SU-DHL-6 (cell line): ENCODE measurements at regions not wholly inside any gene's neighbourhood (a gene's known extent, or its start where the extent isn't known, plus 50 kb on each side); places are given as distances from the start of the nearest gene placed in this dataset.

Experiments
- H2AFZ ChIP-seq: fragments of 200-600 bp; sonication (generic); 2 replicates; pipeline ENCODE4 v1.6.1; 2014; ENCODE audit warnings: low read depth, mild to moderate bottlenecking, moderate library complexity, mixed read lengths, antibody characterized with exemption, low read length; ENCODE audit not compliant: severe bottlenecking
- H3F3A ChIP-seq: fragments of 200-600 bp; shearing (Covaris generic); 2 replicates; pipeline ENCODE4 v1.6.0; 2016; ENCODE audit warnings: antibody characterized with exemption, mild to moderate bottlenecking; ENCODE audit not compliant: insufficient read depth
- H3K27ac ChIP-seq: fragments of 200-600 bp; sonication (generic); 2 replicates; pipeline ENCODE4 v1.5.1; 2016; ENCODE audit warnings: low read depth, mild to moderate bottlenecking, low read length, moderate library complexity, mixed read lengths
- H3K27me3 ChIP-seq: fragments of 200-600 bp; sonication (generic), shearing (Covaris generic); 2 replicates; pipeline ENCODE4 v1.6.0; 2014; ENCODE audit warnings: mild to moderate bottlenecking, low read length
- H3K36me3 ChIP-seq: fragments of 200-600 bp; sonication (generic); 2 replicates; pipeline ENCODE4 v1.6.1; 2014; ENCODE audit warnings: mild to moderate bottlenecking, low read length, mixed read lengths
- H3K4me2 ChIP-seq: fragments of 300-600, 200-600 bp; shearing (Covaris generic), sonication (generic); 2 replicates; pipeline ENCODE4 v1.6.0; 2014; ENCODE audit warnings: low read length, low read depth, mild to moderate bottlenecking; ENCODE audit not compliant: poor library complexity, severe bottlenecking
- H3K4me3 ChIP-seq: fragments of 200-600 bp; sonication (generic); 2 replicates; pipeline ENCODE4 v1.5.1; 2014; ENCODE audit warnings: antibody characterized with exemption, low read length, mild to moderate bottlenecking, mixed read lengths; ENCODE audit not compliant: insufficient read depth, poor library complexity, severe bottlenecking
- H3K79me2 ChIP-seq: fragments of 200-600 bp; sonication (generic); 2 replicates; pipeline ENCODE4 v1.6.1; 2014; ENCODE audit warnings: mild to moderate bottlenecking, low read length, moderate library complexity; ENCODE audit not compliant: insufficient read depth
- H3K9ac ChIP-seq: fragments of 200-600 bp; sonication (generic); 2 replicates; pipeline ENCODE4 v1.7.0; 2014; ENCODE audit warnings: mild to moderate bottlenecking, low read length
- H3K9me2 ChIP-seq: fragments of 200-600 bp; sonication (generic); replicated peaks from 2 replicates; pipeline ENCODE4 v1.6.1; 2014; ENCODE audit warnings: low read length; ENCODE audit not compliant: insufficient read depth
- H3K9me3 ChIP-seq: fragments of 200-600 bp; sonication (generic); 2 replicates; pipeline ENCODE4 v1.6.1; 2014; ENCODE audit warnings: low read length, mixed read lengths; ENCODE audit not compliant: insufficient read depth
- H4K20me1 ChIP-seq: fragments of 200-600 bp; sonication (generic); 2 replicates; pipeline ENCODE4 v1.6.1; 2014; ENCODE audit warnings: low read depth, mild to moderate bottlenecking, antibody characterized with exemption, low read length, moderate library complexity, mixed read lengths
- CTCF ChIP-seq: fragments of 200-600 bp; sonication (generic); IDR thresholded peaks from one replicate; pipeline ENCODE4 v1.5.1; 2017; ENCODE audit warnings: antibody characterized with exemption, mild to moderate bottlenecking, low read length, moderate library complexity; ENCODE audit not compliant: insufficient read depth, poor library complexity, severe bottlenecking
- EZH2phosphoT487 ChIP-seq: fragments of 200-600 bp; sonication (generic), shearing (Covaris generic); conservative IDR thresholded peaks from 2 replicates; pipeline ENCODE4 v1.6.1; 2018; ENCODE audit warnings: mild to moderate bottlenecking, antibody characterized with exemption, low read length, moderate library complexity, mixed read lengths

- TF ChIP-seq EZH2phosphoT487, result no peak
- TF ChIP-seq CTCF, result no peak
- no peaks in the 10 kb centered on the region for H3K9me2 ChIP-seq
- no peak overlapping the region for H2AFZ ChIP-seq
- H3F3A ChIP-seq, result no peaks in the 10 kb centered on the region
- H3K36me3 ChIP-seq, result no peaks in the 10 kb centered on the region
- H3K4me3 ChIP-seq, result no peak overlapping the region
- no peak overlapping the region for H3K9ac ChIP-seq
- H3K9me3 ChIP-seq, result no peaks in the 10 kb centered on the region
- H4K20me1 ChIP-seq, result no peaks in the 10 kb centered on the region
- no peaks in the 10 kb centered on the region for H3K79me2 ChIP-seq
- H3K4me2 ChIP-seq, result no peak overlapping the region
- no peak overlapping the region for H3K27ac ChIP-seq
- H3K27me3 ChIP-seq, result no peaks in the 10 kb centered on the region
Measured at GRCh38 chr10:131676800-131677421, 223.9 kb upstream of the PPP2R2D start.

GRCh38 chr10:131677671-131678070, 223.1 kb upstream of the PPP2R2D start:
- no peaks in the 10 kb centered on the region for H3K36me3 ChIP-seq
- no peak overlapping the region for H2AFZ ChIP-seq
- no peak overlapping the region for H3K4me2 ChIP-seq
- H3K79me2 ChIP-seq, result no peaks in the 10 kb centered on the region
- TF ChIP-seq CTCF, result no peak
- TF ChIP-seq EZH2phosphoT487, result no peak
- no peak overlapping the region for H3K9ac ChIP-seq
- H3F3A ChIP-seq, result no peaks in the 10 kb centered on the region
- H3K9me2 ChIP-seq, result no peaks in the 10 kb centered on the region
- no peaks in the 10 kb centered on the region for H3K27me3 ChIP-seq
- no peaks in the 10 kb centered on the region for H4K20me1 ChIP-seq
- no peak overlapping the region for H3K4me3 ChIP-seq
- no peak overlapping the region for H3K27ac ChIP-seq
- no peaks in the 10 kb centered on the region for H3K9me3 ChIP-seq

- Histone ChIP-seq H3K36me3 (no peaks in the 10 kb centered on the region), H3K79me2 (no peaks in the 10 kb centered on the region), H3K4me3 (no peak overlapping the region), H3K27ac (no peak overlapping the region), H3K4me2 (no peak overlapping the region), H2AFZ (no peak overlapping the region), H4K20me1 (no peaks in the 10 kb centered on the region), H3K9me3 (no peaks in the 10 kb centered on the region), H3K9me2 (no peaks in the 10 kb centered on the region), H3K9ac (no peak overlapping the region), H3K27me3 (no peaks in the 10 kb centered on the region), H3F3A (no peaks in the 10 kb centered on the region)
- TF ChIP-seq EZH2phosphoT487, result no peak
- TF ChIP-seq CTCF, result no peak
Measured at GRCh38 chr10:131678171-131678570, 222.6 kb upstream of the PPP2R2D start.
